A673 (cell line): ENCODE measurements at regions not wholly inside any gene's neighbourhood (a gene's known extent, or its start where the extent isn't known, plus 50 kb on each side); places are given as distances from the start of the nearest gene placed in this dataset.
A peak's percentile ranks its signal among the peaks of the same experiment; 100 is the strongest.

ENCODE experiments used
- BruUV-seq: library from RNA; stranded (reverse); fragments of 400-500 nt; replicated peaks from 2 replicates; lab custom pipeline; 2021; lab: Mats Ljungman, UMichigan
- CTCF ChIA-PET: fragments of 300-600 bp; sonication (Branson Sonifier 250); formaldehyde crosslinking; loops from one replicate; lab custom pipeline; 2022; ENCODE audit warnings: antibody characterized with exemption; lab: Charles Lee
- POLR2A ChIA-PET: fragments of 300-600 bp; sonication (Branson Sonifier 250); formaldehyde crosslinking; loops from one replicate; lab custom pipeline; 2022; ENCODE audit warnings: antibody characterized with exemption; ENCODE audit not compliant: low non-redundant PET; lab: Charles Lee
- DNase-seq: peaks from one replicate; pipeline ENCODE4 v3.0.0-alpha.2; 2015; ENCODE audit warnings: low spot score
- H3K27ac ChIP-seq: fragments of 200-600 bp; sonication (generic); 2 replicates; pipeline ENCODE4 v1.5.1; 2016; ENCODE audit warnings: mixed run types, low read depth, mild to moderate bottlenecking, mixed read lengths, antibody characterized with exemption, low read length; ENCODE audit not compliant: poor library complexity, severe bottlenecking
- H3K27me3 ChIP-seq: fragments of 200-600 bp; sonication (generic); replicated peaks from 2 replicates; pipeline ENCODE4 v1.6.1; 2017; ENCODE audit warnings: mixed run types, low read depth, mild to moderate bottlenecking, mixed read lengths, antibody characterized with exemption, low read length; ENCODE audit not compliant: insufficient read depth, poor library complexity
- H3K36me3 ChIP-seq: fragments of 200-600 bp; sonication (generic); 2 replicates; pipeline ENCODE4 v1.6.1; 2016; ENCODE audit warnings: mixed run types, mild to moderate bottlenecking, mixed read lengths, antibody characterized with exemption, low read length; ENCODE audit not compliant: insufficient read depth, poor library complexity, severe bottlenecking
- H3K4me1 ChIP-seq: fragments of 200-600 bp; sonication (generic); 2 replicates; pipeline ENCODE4 v1.6.1; 2017; ENCODE audit warnings: mixed run types, mild to moderate bottlenecking, mixed read lengths, antibody characterized with exemption, low read length; ENCODE audit not compliant: insufficient read depth, poor library complexity, severe bottlenecking
- H3K4me3 ChIP-seq: fragments of 200-600 bp; sonication (generic); 2 replicates; pipeline ENCODE4 v1.5.1; 2016; ENCODE audit warnings: low read depth, mixed run types, mild to moderate bottlenecking, mixed read lengths, low read length; ENCODE audit not compliant: poor library complexity, severe bottlenecking
- H3K9me3 ChIP-seq: fragments of 200-600 bp; sonication (generic); 2 replicates; pipeline ENCODE4 v1.6.1; 2016; ENCODE audit warnings: mixed run types, low read depth, mild to moderate bottlenecking, mixed read lengths, antibody characterized with exemption, low read length; ENCODE audit not compliant: poor library complexity, severe bottlenecking
- EZH2 ChIP-seq: fragments of 200-600 bp; sonication (generic); IDR thresholded peaks from 2 replicates; pipeline ENCODE4 v1.6.1; 2017; ENCODE audit warnings: borderline replicate concordance, low read depth, mild to moderate bottlenecking, mixed read lengths, antibody characterized with exemption, low read length; ENCODE audit not compliant: poor library complexity, severe bottlenecking
- intact Hi-C: fragments of 100-400 bp; cut with micrococcal nuclease; formaldehyde crosslinking; loops from one replicate; pipeline ENCODE4 v1.10.0; 2022; ENCODE audit not compliant: unreplicated experiment
- TF ChIP-seq, protein P1 (sequence below): fragments of 300-800, 200-600 bp; sonication (generic); conservative IDR thresholded peaks from 2 replicates; pipeline ENCODE4 v1.5.1; 2017; ENCODE audit warnings: low read depth, mild to moderate bottlenecking, antibody characterized with exemption, low read length, moderate library complexity, mixed read lengths

DNA sequence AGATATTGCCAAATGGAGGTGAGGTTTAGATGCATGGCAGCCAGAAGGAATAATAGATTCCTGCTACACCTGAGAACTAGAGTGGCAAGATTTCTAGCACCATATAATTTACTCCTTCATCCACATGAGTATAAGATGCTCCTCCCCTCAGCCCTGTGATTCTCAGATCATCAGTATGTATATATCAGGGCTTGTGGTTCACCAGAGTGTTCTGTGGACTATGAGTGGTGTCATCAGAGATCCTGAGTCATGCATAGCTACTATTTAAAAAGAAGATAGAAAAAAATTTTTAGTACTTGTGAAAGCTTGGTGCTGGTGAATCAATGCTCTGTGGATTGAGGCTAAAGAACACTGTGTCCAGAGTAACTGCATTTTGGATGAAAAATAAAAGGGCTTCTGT is 285.9 kb downstream of the BMP4 start:
- intact Hi-C loops, result no loop called here
- BruUV-seq, result no TSS peak
- TF ChIP-seq EZH2, result no peak
- TF ChIP-seq, protein P1, sequence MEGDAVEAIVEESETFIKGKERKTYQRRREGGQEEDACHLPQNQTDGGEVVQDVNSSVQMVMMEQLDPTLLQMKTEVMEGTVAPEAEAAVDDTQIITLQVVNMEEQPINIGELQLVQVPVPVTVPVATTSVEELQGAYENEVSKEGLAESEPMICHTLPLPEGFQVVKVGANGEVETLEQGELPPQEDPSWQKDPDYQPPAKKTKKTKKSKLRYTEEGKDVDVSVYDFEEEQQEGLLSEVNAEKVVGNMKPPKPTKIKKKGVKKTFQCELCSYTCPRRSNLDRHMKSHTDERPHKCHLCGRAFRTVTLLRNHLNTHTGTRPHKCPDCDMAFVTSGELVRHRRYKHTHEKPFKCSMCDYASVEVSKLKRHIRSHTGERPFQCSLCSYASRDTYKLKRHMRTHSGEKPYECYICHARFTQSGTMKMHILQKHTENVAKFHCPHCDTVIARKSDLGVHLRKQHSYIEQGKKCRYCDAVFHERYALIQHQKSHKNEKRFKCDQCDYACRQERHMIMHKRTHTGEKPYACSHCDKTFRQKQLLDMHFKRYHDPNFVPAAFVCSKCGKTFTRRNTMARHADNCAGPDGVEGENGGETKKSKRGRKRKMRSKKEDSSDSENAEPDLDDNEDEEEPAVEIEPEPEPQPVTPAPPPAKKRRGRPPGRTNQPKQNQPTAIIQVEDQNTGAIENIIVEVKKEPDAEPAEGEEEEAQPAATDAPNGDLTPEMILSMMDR, result no peak
- CTCF ChIA-PET, result no interaction called here
- Histone ChIP-seq H3K36me3 (no peaks in the 10 kb centered on the region), H3K27ac (no peak overlapping the region), H3K4me3 (no peak overlapping the region), H3K9me3 (no peaks in the 10 kb centered on the region), H3K27me3 (no peaks in the 10 kb centered on the region), H3K4me1 (no peaks in the 10 kb centered on the region)
- no peak for DNase-seq
- POLR2A ChIA-PET, result no interaction called here

DNA sequence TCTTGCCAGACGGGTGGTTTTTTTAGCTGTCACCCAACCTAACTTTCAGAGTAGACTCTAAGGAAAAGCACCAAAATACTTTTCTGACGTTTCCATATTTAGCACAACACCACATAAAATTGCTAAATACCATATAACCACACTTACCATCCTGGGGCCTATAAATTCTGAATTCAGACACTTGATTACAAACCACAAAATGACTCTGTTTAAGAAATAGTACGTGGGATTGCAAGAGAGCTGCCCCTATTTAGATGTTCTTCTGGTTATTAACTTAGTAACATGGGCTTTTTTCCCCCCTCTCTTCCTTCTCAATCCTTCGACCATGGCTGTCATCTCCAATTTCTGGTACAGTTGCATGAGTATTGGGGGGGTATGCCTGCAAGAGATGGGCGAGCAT is 287.7 kb downstream of the BMP4 start:
- no peaks in the 10 kb centered on the region for H3K4me1 ChIP-seq
- DNase-seq, result no peak
- no peak overlapping the region for H3K4me3 ChIP-seq
- H3K27ac ChIP-seq, result no peak overlapping the region
- no peaks in the 10 kb centered on the region for H3K9me3 ChIP-seq
- ChIA-PET CTCF (no interaction called here), POLR2A (no interaction called here)
- H3K27me3 ChIP-seq, result no peaks in the 10 kb centered on the region
- no peaks in the 10 kb centered on the region for H3K36me3 ChIP-seq
- TF ChIP-seq, protein P1, result no peak
- TF ChIP-seq EZH2, result no peak
- no TSS peak for BruUV-seq
- intact Hi-C loops, result no loop called here

DNA sequence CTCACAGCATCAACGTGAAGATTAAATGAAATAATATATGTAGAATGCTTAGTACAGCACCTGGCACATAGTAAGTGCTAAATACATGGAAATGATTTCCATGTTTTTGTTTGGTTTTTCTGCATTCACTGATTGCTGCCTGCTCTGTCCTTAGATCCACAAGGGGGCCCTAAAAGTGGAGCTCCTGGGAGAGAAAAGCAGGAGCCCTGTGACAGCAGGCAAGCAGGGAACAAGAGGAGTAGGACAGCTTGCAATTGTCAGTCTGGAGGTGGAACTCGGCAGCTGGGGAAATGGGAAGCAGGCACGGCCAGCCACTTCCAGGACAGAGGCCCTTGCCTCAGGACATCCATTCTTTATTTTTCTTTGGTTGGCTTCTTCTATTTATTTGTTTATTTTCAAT is 292.9 kb downstream of the BMP4 start:
- CTCF ChIA-PET, result no interaction called here
- H3K27ac ChIP-seq, result no peak overlapping the region
- no peaks in the 10 kb centered on the region for H3K36me3 ChIP-seq
- peaks cover 4% of the 10 kb centered on the region for H3K27me3 ChIP-seq
- no TSS peak for BruUV-seq
- DNase-seq, result peak; percentile 6
- H3K4me3 ChIP-seq, result no peak overlapping the region
- intact Hi-C loops, result no loop called here
- POLR2A ChIA-PET, result no interaction called here
- TF ChIP-seq, protein P1, result no peak
- no peak for TF ChIP-seq EZH2
- no peaks in the 10 kb centered on the region for H3K9me3 ChIP-seq
- peaks cover 3% of the 10 kb centered on the region for H3K4me1 ChIP-seq
